ENCODE measurements at regions not wholly inside any gene's neighbourhood (a gene's known extent, or its start where the extent isn't known, plus 50 kb on each side); places are given as distances from the start of the nearest gene placed in this dataset.

DNA sequence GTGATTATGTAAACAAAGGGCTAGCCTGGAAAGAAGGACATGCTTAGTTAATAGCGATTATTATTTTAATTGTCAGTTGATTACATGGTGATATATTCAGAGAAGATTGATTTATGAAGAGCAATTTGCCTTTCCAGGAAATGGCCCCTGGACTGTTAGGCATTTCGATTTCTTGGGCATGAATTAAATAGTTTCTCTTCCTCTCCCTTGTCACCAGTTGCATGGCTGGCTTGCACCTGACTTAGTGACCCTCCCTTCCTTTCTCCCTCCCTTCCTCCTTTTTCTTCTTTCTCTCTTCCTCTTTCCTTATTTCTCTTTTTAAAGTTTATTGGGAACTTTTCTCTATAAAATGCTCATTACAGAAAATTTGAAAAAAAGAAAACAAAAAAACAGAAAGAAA is 235.4 kb downstream of the CDC5L start:
- H3K4me3 Mint-ChIP-seq (ENCODE audit: unreplicated experiment) = no peak overlapping the region
- no TSS peak for BruUV-seq (replicated peaks)
- no peaks in the 10 kb centered on the region for H3K27me3 Mint-ChIP-seq (ENCODE audit: insufficient read depth, unreplicated experiment)
- intact Hi-C loops (cut with micrococcal nuclease) = no loop called here
- H3K9me3 Mint-ChIP-seq (ENCODE audit: unreplicated experiment) = no peaks in the 10 kb centered on the region
- no peak overlapping the region for H3K27ac Mint-ChIP-seq (ENCODE audit: low read depth, unreplicated experiment)
- no peak for DNase-seq (ENCODE audit: unreplicated experiment)
- no peaks in the 10 kb centered on the region for H3K4me1 Mint-ChIP-seq (ENCODE audit: insufficient read depth, unreplicated experiment)
- TF ChIP-seq, protein P1, sequence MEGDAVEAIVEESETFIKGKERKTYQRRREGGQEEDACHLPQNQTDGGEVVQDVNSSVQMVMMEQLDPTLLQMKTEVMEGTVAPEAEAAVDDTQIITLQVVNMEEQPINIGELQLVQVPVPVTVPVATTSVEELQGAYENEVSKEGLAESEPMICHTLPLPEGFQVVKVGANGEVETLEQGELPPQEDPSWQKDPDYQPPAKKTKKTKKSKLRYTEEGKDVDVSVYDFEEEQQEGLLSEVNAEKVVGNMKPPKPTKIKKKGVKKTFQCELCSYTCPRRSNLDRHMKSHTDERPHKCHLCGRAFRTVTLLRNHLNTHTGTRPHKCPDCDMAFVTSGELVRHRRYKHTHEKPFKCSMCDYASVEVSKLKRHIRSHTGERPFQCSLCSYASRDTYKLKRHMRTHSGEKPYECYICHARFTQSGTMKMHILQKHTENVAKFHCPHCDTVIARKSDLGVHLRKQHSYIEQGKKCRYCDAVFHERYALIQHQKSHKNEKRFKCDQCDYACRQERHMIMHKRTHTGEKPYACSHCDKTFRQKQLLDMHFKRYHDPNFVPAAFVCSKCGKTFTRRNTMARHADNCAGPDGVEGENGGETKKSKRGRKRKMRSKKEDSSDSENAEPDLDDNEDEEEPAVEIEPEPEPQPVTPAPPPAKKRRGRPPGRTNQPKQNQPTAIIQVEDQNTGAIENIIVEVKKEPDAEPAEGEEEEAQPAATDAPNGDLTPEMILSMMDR (IDR thresholded peaks at IDR 0.05; ENCODE audit: unreplicated experiment) = no peak
- no peaks in the 10 kb centered on the region for H3K36me3 Mint-ChIP-seq (ENCODE audit: insufficient read depth, unreplicated experiment)
- CTCF ChIA-PET = interaction anchor here (1.0 kb wide), 1 partner anchor 7 kb away, joined by 3 read pairs; no protein-coding TSS in a partner anchor
- POLR2A ChIA-PET = no interaction called here

DNA sequence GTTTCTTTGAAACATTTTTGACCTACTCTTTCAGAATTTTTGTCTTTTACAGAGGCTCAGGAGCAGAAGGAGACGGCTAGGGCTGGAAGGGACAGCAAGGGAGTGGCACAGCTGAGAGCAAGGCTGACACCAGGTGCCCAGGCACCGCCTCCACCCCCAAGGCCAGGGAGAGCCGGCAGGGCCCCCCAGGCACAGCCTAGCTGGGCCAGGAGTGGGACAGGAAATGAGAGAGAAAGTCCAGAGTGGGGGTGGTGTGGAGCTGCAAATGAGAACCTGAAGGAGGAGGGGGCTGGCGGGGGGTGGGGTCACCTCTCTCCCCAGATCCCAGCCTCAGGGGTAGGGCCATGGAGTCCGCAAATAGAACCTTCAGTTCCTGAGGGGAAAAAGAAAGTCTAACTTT is 236.7 kb downstream of the CDC5L start:
- BruUV-seq (replicated peaks) = no TSS peak
- CTCF ChIA-PET = interaction anchor here (0.6 to 2.1 kb wide), 3 partner anchors 30 to 1597 kb away, joined by 3 to 6 read pairs (median 3); no protein-coding TSS in a partner anchor
- Mint-ChIP-seq H3K4me3 (ENCODE audit: unreplicated experiment) (no peak overlapping the region), H3K27ac (ENCODE audit: low read depth, unreplicated experiment) (no peak overlapping the region), H3K9me3 (ENCODE audit: unreplicated experiment) (no peaks in the 10 kb centered on the region), H3K4me1 (ENCODE audit: insufficient read depth, unreplicated experiment) (no peaks in the 10 kb centered on the region), H3K27me3 (ENCODE audit: insufficient read depth, unreplicated experiment) (no peaks in the 10 kb centered on the region), H3K36me3 (ENCODE audit: insufficient read depth, unreplicated experiment) (no peaks in the 10 kb centered on the region)
- TF ChIP-seq, protein P1 (IDR thresholded peaks at IDR 0.05; ENCODE audit: unreplicated experiment) = no peak
- intact Hi-C loops (cut with micrococcal nuclease) = no loop called here
- POLR2A ChIA-PET = interaction anchor here (0.6 kb wide), 1 partner anchor 26 kb away, joined by 3 read pairs; no protein-coding TSS in a partner anchor
- DNase-seq (ENCODE audit: unreplicated experiment) = no peak

DNA sequence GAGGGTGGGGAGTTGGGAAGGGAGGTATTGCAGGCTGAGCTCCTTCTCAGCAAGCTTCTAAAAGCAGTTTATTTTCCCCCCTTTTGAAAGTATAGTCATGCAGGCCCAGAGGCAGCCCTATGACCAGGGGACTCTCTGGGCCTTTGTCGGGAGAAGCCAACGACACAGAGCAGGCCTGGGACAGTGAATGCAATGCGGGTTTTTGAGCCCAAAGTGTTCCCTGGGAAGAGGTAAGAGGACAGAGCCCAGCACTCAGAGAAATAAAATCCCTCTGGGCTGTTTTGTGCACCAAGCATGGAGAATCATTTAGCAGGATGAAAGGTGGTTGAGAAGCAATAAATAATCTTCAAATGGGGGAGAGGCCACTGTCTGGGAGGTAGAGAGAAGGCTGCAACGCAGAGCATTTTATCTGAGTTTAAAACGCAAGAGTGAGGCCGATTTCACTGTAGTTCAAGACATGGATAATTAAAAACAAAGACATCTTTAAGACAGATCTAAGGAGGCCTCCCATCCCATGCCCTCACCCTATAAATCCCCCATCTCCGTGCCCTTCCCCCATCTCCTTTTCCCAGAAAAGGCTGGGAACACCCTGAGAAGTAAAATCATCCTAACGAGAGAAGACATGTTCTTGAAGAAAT is 237.5 kb downstream of the CDC5L start:
- no peaks in the 10 kb centered on the region for H3K36me3 Mint-ChIP-seq (ENCODE audit: insufficient read depth, unreplicated experiment)
- no peak overlapping the region for H3K27ac Mint-ChIP-seq (ENCODE audit: low read depth, unreplicated experiment)
- intact Hi-C loops (cut with micrococcal nuclease) = no loop called here
- no peaks in the 10 kb centered on the region for H3K9me3 Mint-ChIP-seq (ENCODE audit: unreplicated experiment)
- CTCF ChIA-PET = interaction anchor here (0.5 to 2.1 kb wide), 4 partner anchors 149 to 1596 kb away, joined by 3 to 6 read pairs (median 3); no protein-coding TSS in a partner anchor
- no peak for DNase-seq (ENCODE audit: unreplicated experiment)
- POLR2A ChIA-PET = interaction anchor here (0.6 kb wide), 1 partner anchor 27 kb away, joined by 3 read pairs; no protein-coding TSS in a partner anchor
- TF ChIP-seq, protein P1 (IDR thresholded peaks at IDR 0.05; ENCODE audit: unreplicated experiment) = no peak
- no peaks in the 10 kb centered on the region for H3K27me3 Mint-ChIP-seq (ENCODE audit: insufficient read depth, unreplicated experiment)
- no TSS peak for BruUV-seq (replicated peaks)
- H3K4me1 Mint-ChIP-seq (ENCODE audit: insufficient read depth, unreplicated experiment) = no peaks in the 10 kb centered on the region
- H3K4me3 Mint-ChIP-seq (ENCODE audit: unreplicated experiment) = no peak overlapping the region

DNA sequence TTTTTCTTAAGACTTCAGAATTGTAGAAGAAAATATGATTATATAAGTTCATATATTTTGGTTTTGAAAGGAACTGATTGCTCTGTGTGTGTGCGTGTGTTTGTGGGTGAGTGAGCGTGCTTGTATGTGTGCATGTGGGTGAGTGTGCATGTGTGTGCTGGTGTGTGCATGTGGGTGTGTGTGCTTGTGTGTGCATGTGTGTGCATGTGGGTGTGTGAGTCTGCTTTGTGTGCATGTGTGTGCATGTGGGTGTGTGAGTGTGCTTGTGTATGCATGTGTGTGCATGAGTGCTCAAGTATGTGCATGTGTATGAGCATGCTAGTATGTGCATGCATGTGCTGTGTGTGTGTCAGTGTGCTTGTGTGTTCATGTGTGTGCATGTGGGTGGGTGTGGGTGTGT is 238.5 kb downstream of the CDC5L start:
- no peaks in the 10 kb centered on the region for H3K4me1 Mint-ChIP-seq (ENCODE audit: insufficient read depth, unreplicated experiment)
- H3K9me3 Mint-ChIP-seq (ENCODE audit: unreplicated experiment) = no peaks in the 10 kb centered on the region
- ChIA-PET POLR2A (no interaction called here), CTCF (interaction anchor here (0.5 to 0.9 kb wide), 2 partner anchors 150 to 187 kb away, joined by 3 read pairs; no protein-coding TSS in a partner anchor)
- BruUV-seq (replicated peaks) = no TSS peak
- DNase-seq (ENCODE audit: unreplicated experiment) = no peak
- H3K4me3 Mint-ChIP-seq (ENCODE audit: unreplicated experiment) = no peak overlapping the region
- no peak overlapping the region for H3K27ac Mint-ChIP-seq (ENCODE audit: low read depth, unreplicated experiment)
- TF ChIP-seq, protein P1 (IDR thresholded peaks at IDR 0.05; ENCODE audit: unreplicated experiment) = no peak
- intact Hi-C loops (cut with micrococcal nuclease) = no loop called here
- no peaks in the 10 kb centered on the region for H3K27me3 Mint-ChIP-seq (ENCODE audit: insufficient read depth, unreplicated experiment)
- H3K36me3 Mint-ChIP-seq (ENCODE audit: insufficient read depth, unreplicated experiment) = no peaks in the 10 kb centered on the region

Data from MCF 10A (cell line).